Renal cortex interstitium (tissue), 11 donors: ENCODE measurements at regions not wholly inside any gene's neighbourhood (a gene's known extent, or its start where the extent isn't known, plus 50 kb on each side); places are given as distances from the start of the nearest gene placed in this dataset.
A peak's percentile ranks its signal among the peaks of the same experiment; 100 is the strongest.

Experiments
- DNase-seq, 11 donors: peaks; one replicate each; pipeline ENCODE4 v3.0.0-alpha.2; 2013; ENCODE audit warnings: low read depth in 9 of 11, low spot score in 4 of 11; ENCODE audit errors: extremely low read depth in 1 of 11

DNA sequence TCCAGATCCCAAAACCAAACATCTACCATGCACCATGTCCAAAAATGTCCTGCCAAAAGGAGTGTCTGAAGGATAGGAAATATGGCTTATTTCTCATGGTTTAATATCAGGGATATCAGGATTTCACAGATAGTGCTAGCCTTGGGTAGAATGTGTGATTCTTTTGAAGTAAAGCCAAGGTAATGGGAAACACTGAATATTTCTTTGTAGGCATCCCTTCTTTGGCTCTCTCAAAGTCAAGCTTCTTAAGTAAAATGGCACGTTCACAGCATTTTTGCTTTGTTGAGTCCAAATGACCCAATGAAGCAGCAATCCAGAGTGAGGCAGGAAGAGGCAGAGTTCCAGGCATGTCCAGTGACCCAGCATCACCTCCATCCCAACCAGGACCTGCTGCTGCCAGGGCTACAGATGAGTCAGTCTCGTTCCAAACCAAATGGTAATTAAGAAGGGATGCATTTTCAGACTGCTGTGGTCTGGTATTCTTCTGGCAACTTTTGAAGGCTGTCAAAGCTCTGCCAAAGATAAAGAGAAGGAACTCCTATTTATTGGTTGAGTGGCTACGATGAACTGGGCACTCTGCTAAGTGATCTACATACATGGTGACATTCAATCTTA is 678.8 kb upstream of the KLF4 start:
- DNase-seq = no peak

DNA sequence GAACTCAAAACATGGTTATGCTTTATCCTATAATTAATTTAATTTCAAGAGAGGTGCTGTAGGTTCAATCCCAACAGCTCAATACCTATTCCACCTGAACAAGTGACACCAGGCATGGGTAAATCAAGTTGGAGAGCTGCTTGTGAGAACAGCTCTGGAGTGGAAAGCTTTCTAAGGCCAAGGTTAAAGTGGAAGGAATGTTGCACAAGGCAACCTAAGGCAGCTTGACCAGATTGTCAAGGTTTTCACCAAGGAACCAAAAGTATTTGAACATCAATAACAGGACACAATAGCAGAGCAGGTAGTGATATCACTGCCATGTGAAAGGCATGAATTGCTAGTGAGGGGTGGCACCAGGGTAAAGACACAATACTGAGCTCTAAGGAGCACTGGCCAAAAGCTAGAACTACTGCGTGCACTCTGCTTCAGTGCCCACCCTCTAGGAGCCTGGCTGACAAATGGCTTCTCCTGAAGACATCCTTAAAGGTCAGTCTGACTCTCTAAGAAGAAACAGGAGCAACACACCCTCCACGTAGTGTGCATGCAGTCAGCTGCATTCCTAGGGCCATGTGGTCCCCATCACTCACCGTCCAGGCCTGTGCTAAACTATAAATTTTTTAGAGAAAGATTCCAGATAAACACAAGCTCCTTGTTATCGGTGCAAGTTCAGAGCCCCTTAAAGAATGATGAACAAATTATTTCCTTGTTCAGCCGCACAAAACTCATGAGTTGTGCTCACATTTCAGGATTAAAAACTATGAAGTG is 677.7 kb upstream of the KLF4 start:
- DNase-seq = peak in 1 of 11 donors; percentile 13

GRCh38 chr9:108166519-108166918 is 677.0 kb upstream of the KLF4 start:
- peak in 1 of 11 donors; percentile 20 for DNase-seq

- DNase-seq = no peak
Measured at GRCh38 chr9:108163321-108164005, 673.9 kb upstream of the KLF4 start.

DNA sequence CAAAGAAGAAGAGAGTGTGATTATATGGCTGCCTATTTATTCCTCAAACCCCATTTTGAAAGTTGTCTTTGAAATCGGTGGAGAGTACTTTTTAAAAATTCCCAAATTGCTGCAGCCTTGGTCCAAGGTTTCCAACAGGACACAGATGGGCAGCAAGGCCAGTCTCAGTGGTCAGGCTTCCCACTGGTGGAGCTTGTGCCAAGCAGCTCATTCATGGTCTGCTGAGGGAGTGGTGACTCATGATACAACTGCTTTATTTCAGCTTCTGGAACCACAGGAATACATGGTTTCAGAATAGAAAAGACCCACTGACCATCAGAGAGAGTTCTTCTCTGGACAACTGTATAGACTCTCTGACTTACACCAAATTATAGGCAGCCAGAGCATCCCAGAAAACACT is 673.1 kb upstream of the KLF4 start:
- DNase-seq = no peak

GRCh38 chr9:108161503-108161902 is 671.9 kb upstream of the KLF4 start:
- no peak for DNase-seq

DNA sequence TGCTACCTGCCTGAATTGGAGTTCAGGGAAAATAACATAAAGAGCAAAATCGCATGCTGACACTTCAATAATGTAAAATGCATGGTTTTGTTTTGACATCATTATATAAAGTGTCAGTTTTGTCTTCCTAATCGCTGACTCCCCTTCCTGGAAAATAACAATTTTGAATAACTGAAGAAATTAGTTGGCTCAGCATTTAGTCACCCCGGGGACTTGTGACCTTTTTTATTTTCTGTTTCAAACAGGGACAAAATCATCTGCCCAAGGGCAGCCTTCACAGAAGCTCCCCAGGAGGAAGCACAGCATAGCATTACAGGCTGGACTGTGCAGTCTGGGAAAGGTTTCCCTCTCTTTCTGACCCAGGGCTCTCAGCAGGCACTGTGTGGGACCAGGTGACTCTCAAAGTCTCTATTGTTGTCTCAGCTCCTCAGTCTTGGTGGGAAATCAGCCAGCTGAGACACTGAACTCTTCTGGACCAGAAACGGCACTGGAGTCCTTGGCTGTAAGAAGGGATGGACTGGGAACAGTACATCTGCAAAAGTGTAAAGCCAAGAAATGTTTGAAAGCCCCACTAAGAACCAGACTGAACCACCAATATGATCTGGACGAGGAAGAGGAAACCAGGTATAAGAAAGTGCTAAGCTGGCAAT is 671.3 kb upstream of the KLF4 start:
- DNase-seq = no peak

DNA sequence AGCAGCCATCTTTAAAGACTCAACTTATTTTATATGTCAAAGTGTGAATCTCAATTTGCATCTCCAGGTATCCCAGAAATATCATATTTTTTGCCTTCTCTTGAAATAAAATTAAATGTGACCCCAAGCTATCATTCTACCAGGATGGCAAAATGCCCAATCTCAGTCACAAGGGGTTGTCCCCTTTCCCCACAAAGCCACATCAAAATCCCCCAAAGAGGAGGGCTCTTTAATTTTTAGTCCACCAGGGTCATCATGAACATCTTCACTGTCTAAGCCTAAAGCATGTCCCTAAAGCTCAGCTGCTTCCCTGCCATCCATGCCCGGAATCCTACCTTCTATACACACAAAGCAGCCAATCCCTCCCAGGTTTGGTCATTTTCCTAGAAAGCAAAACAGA is 670.5 kb upstream of the KLF4 start:
- no peak for DNase-seq

DNA sequence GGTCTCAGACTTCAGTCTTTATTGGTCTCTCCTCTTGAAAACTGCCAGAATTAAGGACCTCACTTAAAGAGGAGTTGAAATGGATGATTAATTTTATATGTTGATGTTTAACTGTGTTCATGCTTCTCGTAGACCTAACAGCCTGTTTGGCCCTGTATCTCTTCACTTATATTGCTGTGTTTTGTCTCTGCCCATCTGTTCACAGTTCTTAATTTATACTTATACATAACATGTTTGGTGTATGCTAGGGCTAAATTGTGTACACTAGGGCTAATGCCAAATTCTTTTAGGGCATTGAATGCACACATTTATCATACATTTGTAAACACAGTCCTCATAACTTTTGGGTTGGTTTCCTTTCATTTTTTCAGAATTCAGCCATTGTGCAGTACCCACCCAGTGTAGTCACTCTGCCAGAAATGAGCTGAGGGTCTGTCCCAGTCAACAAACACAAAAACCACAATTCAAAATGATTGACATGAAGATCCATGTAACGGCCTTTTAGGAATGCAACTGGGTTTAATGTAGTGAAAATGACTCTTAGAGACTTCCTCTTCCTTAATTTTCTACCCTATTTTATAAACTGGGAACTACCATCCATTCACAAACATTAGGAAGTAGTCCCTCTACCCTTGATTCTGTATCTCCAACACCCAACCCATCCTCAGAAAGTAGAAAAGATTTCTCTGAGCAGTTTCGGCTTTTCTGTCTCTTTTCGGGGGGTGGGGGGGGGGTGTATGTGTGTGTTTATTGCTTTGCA is 668.8 kb upstream of the KLF4 start:
- DNase-seq = no peak

- DNase-seq = no peak
Measured at GRCh38 chr9:108156270-108156998, 666.9 kb upstream of the KLF4 start.

DNA sequence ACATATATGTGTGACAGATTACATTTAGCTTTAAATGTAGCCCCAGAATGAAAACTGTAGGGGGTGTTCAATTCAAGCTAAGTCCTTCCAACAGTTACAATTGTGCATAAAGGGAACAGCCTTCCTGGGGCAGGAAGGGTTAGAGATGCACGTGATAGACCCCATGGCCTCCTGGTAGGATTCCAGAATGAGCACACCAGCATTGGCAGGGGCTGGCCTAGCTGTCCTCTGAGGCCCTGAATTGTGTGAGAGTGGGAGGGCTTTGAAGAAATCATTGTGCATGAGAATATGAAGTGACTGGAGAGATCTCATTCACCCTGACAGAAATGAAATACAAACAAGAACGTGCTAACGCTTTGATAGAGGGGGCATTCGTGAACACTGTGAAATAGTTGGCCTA is 663.8 kb upstream of the KLF4 start:
- DNase-seq = no peak

DNA sequence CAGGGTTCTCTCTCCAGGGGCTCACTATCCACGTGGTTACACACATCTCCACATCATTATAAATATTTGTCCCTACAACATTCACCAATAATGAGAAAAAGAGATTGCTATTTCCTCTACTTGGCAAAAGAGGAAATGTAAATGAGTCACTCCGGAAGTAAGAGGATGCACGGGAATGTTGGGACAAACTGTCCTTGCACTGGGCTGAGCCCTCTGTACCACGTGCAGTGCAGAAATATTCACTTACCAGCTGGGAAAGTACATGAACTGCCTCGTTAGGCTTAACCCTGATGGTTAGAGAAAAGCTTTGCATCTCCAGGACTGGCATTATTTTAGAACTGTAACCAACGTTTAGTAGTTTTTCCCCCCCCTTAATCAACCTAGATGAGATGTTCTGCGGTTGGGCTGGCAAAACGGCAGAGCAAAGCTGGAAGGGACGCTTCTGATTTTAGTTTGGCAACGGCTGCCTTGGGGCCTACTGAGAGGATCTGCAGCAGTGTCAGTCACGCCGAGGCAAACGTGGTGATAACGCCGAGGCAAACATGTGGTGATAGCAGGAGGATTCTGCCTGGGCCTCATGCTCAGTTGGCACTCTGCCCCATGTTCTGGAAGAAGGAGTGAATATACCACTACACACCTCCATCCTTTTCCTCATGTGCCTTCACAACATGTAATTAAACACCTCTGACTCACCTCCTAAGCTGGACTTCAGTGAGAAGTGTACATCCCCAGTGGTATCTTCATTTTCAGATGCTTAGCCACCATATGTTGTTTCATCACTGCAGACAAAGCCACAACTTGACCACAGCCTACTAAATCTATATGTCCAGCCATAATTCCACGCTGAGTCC is 661.4 kb upstream of the KLF4 start:
- no peak for DNase-seq

DNA sequence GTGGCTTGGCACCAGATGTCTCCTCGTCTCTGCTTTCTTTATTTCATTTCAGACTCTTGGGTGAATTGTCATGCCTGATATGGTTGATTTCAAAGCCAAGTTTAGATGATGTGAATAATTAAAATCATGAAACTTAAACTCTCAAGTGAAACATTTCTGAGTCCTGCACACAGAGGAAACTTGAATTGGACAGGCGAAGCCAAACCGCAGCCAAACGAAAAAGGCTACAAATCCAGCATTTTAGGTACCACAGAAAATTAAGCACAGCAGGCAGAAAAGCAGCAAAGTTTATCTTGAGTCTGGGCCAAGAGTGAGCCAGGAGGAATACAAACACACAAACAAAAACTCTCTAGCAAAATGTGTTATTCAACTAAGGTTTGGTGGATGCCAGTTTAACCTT is 659.8 kb upstream of the KLF4 start:
- no peak for DNase-seq

GRCh38 chr9:108142504-108143201 is 653.1 kb upstream of the KLF4 start:
- peak; percentile 8 to 49 (median 40) for DNase-seq

GRCh38 chr9:108142142-108142503 is 652.6 kb upstream of the KLF4 start:
- no peak for DNase-seq

GRCh38 chr9:108139900-108140299 is 650.3 kb upstream of the KLF4 start:
- no peak for DNase-seq

GRCh38 chr9:108138516-108138915 is 648.9 kb upstream of the KLF4 start:
- DNase-seq = peak in 3 of 11 donors; percentile 17 to 32 (median 19)
